ENCODE measurements at regions not wholly inside any gene's neighbourhood (a gene's known extent, or its start where the extent isn't known, plus 50 kb on each side); places are given as distances from the start of the nearest gene placed in this dataset.

DNA sequence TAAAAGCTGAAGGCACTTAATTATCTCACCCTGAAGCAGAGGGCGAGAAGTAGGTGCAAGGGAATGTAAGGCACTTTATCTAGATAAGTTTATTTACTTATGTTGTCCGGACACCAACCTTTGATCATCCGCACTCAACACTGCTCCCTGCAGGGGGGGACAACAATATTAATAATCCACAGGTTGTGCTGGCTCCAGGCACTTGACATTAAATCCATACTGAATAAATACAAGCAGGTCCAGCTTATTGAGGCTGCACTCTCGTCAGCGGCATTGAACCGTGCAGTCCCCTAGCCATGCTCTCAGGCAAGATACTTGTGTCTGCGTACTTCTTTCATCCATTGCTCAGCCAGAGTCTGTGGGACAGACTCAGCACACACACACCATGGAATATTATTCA, 374.5 kb upstream of the NBEA start:
- Mint-ChIP-seq H3K9me3 (no peaks in the 10 kb centered on the region), H3K4me3 (no peak overlapping the region), H3K36me3 (no peaks in the 10 kb centered on the region), H3K27me3 (no peaks in the 10 kb centered on the region), H3K4me1 (no peaks in the 10 kb centered on the region), H3K27ac (no peak overlapping the region)
- no peak for ATAC-seq

DNA sequence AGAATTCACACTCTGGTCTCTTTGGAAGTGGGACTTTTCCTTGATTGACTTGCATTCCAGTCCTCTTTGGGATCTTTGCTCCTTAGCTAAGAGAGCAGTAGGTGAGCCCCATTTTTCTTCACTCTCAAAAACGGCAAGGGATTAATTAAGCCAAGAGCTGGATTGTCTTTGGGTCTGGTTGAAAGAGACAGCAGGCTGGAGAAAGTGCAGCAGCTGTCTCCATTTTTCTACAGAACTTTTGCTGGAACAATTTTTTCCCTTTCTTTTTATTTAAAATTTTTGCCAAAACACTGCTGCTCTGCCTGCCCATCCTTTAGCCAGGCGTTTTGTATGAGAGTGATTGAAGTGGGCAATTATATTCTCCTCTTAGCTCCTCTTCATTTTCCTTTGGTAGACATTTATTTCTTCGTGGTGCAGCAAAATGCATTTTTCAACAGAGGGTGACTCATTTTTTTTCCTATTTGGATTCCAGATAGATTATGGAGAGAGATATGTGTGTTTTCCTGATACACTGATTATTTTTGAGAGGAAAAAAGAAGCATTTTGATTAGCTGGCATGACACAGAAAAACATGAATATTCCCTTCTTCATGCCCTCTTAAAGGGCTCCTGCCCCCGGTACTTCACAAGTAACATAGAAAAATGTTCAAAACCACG, 371.2 kb upstream of the NBEA start:
- Mint-ChIP-seq H3K9me3 (no peaks in the 10 kb centered on the region), H3K36me3 (no peaks in the 10 kb centered on the region), H3K4me3 (no peak overlapping the region), H3K4me1 (no peaks in the 10 kb centered on the region), H3K27me3 (no peaks in the 10 kb centered on the region), H3K27ac (no peak overlapping the region)
- ATAC-seq, result no peak

DNA sequence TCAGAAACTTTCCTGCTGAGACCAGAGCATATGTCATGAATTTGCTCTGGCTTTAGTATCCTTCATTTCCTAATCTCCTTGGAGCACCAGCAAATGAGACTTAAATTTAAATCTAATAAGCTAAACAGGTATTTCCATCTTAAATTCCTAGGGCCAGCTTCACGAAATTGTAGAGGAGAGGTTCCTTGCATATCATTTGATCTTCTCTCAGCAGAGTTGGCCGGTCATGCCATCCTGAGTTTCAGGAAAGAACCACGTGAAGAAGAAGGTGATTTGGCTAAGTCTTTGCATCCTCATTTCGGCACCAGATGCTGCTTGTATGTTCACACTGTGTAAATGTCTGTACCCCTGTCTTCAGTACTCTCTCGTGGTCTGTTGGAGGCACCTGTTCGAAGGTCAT, 370.4 kb upstream of the NBEA start:
- no peaks in the 10 kb centered on the region for H3K36me3 Mint-ChIP-seq

DNA sequence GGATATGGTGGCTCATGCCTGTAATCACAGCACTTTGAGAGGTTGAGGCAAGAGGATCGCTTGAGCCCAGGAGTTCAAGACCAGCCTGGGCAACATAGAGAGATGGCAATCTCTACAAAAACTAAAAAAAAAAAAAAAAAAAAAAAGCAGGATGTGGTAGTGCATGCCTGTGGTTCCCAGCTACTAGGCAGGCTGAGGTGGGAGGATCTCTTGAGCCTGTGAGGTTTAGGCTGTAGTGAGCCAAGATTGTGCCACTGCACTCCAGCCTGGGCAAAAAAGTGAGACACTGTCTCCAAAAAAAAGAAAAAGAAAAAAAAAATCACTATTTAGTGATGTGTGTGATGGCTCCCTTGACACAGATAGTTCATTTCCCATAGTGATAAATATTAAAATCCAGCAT, 365.0 kb upstream of the NBEA start:
- no peak for ATAC-seq
- Mint-ChIP-seq H3K9me3 (no peaks in the 10 kb centered on the region), H3K36me3 (no peaks in the 10 kb centered on the region), H3K27ac (no peak overlapping the region), H3K4me1 (no peaks in the 10 kb centered on the region), H3K4me3 (no peak overlapping the region), H3K27me3 (no peaks in the 10 kb centered on the region)

More for the DNA sequence above, 370.4 kb upstream of the NBEA start:
- Mint-ChIP-seq H3K4me1 (no peaks in the 10 kb centered on the region), H3K4me3 (no peak overlapping the region), H3K27ac (no peak overlapping the region), H3K9me3 (no peaks in the 10 kb centered on the region), H3K27me3 (no peaks in the 10 kb centered on the region)
- no peak for ATAC-seq

DNA sequence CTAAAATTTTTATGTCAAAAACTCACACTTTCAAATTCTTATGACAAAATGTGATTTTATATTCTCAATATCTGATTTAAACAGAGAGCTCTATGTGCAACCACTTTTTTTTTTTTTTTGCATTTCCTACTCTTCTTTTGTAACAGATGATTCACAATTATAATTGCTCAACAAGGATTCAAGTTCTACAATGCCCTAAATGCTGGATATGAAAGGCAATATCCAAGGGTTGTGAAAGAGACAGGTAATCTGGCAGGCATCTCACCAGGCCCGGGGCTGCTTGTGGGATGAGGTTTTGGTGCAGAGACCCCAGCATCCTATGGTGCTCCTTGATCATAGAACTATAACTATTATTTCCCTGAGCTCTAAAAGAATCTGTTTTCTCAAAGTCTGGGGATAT, 363.6 kb upstream of the NBEA start:
- no peak for ATAC-seq

DNA sequence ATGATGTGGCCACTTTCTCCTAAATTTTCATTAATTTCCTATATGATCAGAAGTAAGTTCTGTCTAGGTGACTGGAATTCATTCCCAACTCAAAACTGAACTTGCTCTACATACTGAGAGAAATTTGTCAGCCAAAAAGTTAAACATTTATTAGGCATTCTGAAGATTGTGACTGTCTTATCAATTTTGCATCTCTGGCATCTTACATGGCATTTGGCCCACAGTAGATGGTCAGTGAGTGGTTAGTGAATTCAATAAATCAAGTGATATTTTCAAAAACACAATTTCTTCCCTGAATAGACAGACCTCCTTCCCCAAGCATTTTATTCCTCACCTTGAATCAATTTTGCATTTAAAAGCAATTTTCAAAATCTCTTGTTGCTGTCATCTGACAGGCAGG, 363.2 kb upstream of the NBEA start:
- ATAC-seq, result no peak
- H3K9me3 Mint-ChIP-seq, result no peaks in the 10 kb centered on the region
- H3K27ac Mint-ChIP-seq, result no peak overlapping the region
- H3K4me3 Mint-ChIP-seq, result no peak overlapping the region
- no peaks in the 10 kb centered on the region for H3K27me3 Mint-ChIP-seq
- no peaks in the 10 kb centered on the region for H3K4me1 Mint-ChIP-seq
- H3K36me3 Mint-ChIP-seq, result no peaks in the 10 kb centered on the region

More for the DNA sequence above, 363.6 kb upstream of the NBEA start:
- no peaks in the 10 kb centered on the region for H3K4me1 Mint-ChIP-seq
- no peak overlapping the region for H3K27ac Mint-ChIP-seq
- H3K36me3 Mint-ChIP-seq, result no peaks in the 10 kb centered on the region
- no peaks in the 10 kb centered on the region for H3K27me3 Mint-ChIP-seq
- H3K4me3 Mint-ChIP-seq, result no peak overlapping the region
- no peaks in the 10 kb centered on the region for H3K9me3 Mint-ChIP-seq

GRCh38 chr13:34583181-34583580, 358.9 kb upstream of the NBEA start:
- no peaks in the 10 kb centered on the region for H3K27me3 Mint-ChIP-seq
- ATAC-seq, result no peak
- H3K27ac Mint-ChIP-seq, result no peak overlapping the region
- H3K9me3 Mint-ChIP-seq, result no peaks in the 10 kb centered on the region
- no peaks in the 10 kb centered on the region for H3K4me1 Mint-ChIP-seq
- no peak overlapping the region for H3K4me3 Mint-ChIP-seq
- no peaks in the 10 kb centered on the region for H3K36me3 Mint-ChIP-seq

DNA sequence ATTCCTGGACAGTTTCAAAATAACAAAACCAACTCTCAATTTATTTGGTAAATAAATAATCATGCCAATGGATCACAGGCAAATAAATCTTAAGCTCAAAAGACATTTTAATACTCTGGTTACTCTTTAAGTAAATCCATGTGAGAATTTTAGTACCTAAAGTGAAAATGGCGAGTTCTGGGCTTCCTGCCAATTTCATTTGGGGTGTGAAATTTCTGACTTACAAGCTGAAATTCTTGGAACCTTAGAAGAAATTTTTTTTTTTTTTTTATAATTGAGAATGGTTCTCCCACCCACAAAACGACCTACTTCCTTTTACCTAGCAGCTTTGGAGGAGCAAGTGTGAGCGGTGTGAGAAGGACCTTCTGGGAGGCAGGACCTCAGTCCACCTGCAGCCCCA, 354.5 kb upstream of the NBEA start:
- peaks cover 2% of the 10 kb centered on the region for H3K9me3 Mint-ChIP-seq
- H3K27ac Mint-ChIP-seq, result no peak overlapping the region
- no peak overlapping the region for H3K4me3 Mint-ChIP-seq
- no peaks in the 10 kb centered on the region for H3K36me3 Mint-ChIP-seq
- no peak for ATAC-seq
- no peaks in the 10 kb centered on the region for H3K4me1 Mint-ChIP-seq
- no peaks in the 10 kb centered on the region for H3K27me3 Mint-ChIP-seq

GRCh38 chr13:34588362-34588761, 353.7 kb upstream of the NBEA start:
- Mint-ChIP-seq H3K9me3 (peaks cover 2% of the 10 kb centered on the region), H3K27ac (no peak overlapping the region), H3K36me3 (no peaks in the 10 kb centered on the region), H3K4me1 (no peaks in the 10 kb centered on the region), H3K27me3 (no peaks in the 10 kb centered on the region), H3K4me3 (no peak overlapping the region)
- no peak for ATAC-seq

- no peak for ATAC-seq
- Mint-ChIP-seq H3K4me3 (no peak overlapping the region), H3K27ac (no peak overlapping the region), H3K4me1 (no peaks in the 10 kb centered on the region), H3K36me3 (no peaks in the 10 kb centered on the region), H3K9me3 (peaks cover 3% of the 10 kb centered on the region), H3K27me3 (no peaks in the 10 kb centered on the region)
These were observed 352.5 kb upstream of the NBEA start for GRCh38 chr13:34589581-34589980.

DNA sequence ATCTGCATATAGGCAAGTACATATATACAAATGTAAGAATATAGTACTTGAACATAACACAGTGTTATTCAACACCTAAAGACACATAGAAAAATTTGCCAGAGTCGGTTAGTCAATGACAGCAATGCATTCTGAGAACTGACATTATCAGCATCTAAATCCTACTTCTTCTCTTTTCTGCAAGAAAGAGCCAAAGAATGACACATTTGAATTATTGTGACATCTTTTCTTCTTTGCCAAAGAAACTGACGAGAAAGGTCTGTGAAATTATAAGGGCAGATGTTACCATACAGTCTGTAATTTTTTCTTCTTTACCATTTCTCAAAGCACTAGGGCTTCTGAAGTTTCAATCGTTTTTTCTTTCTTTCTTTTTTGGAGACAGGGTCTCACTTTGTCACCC, 350.9 kb upstream of the NBEA start:
- ATAC-seq, result no peak
- no peak overlapping the region for H3K27ac Mint-ChIP-seq
- no peaks in the 10 kb centered on the region for H3K27me3 Mint-ChIP-seq
- no peaks in the 10 kb centered on the region for H3K36me3 Mint-ChIP-seq
- H3K9me3 Mint-ChIP-seq, result peaks cover 9% of the 10 kb centered on the region
- H3K4me3 Mint-ChIP-seq, result no peak overlapping the region
- H3K4me1 Mint-ChIP-seq, result no peaks in the 10 kb centered on the region

DNA sequence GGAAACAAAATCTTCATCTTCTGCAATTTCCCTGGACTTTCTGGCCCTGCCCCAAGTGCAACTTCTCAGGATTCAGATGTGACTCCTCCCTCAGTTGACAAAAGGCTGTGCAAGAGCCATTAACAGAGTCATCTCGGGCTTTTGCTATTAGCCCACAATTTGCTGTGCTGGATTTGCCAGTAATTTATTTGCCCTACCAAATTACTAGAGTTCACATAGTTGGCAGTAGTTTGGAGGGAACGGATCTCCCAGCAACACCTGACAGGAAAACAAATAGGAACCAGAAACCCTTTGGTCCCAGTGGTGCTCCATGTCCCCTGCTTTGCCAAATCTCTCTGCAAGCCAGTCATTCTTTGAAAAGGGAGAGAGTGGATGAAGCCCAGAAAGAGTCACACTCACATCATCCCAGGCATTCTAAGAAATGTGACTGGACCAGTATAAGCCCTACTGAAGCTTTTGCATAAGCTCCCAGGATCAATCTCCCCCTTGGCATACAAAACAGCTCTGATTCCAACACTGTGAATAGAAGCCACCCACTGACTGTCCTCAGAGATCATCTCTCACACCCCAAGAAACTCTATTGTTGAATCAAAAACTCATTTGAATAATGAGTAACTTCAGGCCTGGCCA, 350.1 kb upstream of the NBEA start:
- Mint-ChIP-seq H3K4me3 (no peak overlapping the region), H3K9me3 (peaks cover 9% of the 10 kb centered on the region), H3K4me1 (no peaks in the 10 kb centered on the region), H3K27me3 (no peaks in the 10 kb centered on the region), H3K27ac (no peak overlapping the region), H3K36me3 (no peaks in the 10 kb centered on the region)
- ATAC-seq, result no peak

GRCh38 chr13:34593658-34594057, 348.4 kb upstream of the NBEA start:
- Mint-ChIP-seq H3K4me1 (no peaks in the 10 kb centered on the region), H3K27me3 (no peaks in the 10 kb centered on the region), H3K9me3 (peaks cover 9% of the 10 kb centered on the region), H3K36me3 (no peaks in the 10 kb centered on the region), H3K4me3 (no peak overlapping the region), H3K27ac (no peak overlapping the region)
- no peak for ATAC-seq

DNA sequence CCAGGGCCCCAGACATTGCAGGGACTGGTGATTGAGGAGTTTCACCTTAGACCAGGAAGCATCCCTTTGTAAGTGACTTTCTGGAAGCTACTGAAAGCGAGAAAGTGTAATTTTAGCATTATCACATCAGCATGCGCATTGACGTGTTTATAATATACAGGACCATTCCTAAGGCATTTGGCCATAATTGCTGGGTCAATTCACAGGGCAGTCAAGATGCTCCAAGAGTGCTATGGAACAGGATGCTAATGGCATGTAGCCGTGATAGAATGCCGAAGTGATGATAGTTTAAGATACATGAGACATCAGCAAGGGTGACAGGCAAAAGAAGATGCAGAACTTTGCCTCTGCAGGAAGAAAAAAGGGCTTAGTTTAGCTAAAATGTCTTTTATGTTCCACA, 347.6 kb upstream of the NBEA start:
- no peak for ATAC-seq
- no peaks in the 10 kb centered on the region for H3K36me3 Mint-ChIP-seq
- H3K4me3 Mint-ChIP-seq, result no peak overlapping the region
- H3K9me3 Mint-ChIP-seq, result peaks cover 9% of the 10 kb centered on the region
- H3K27me3 Mint-ChIP-seq, result no peaks in the 10 kb centered on the region
- H3K4me1 Mint-ChIP-seq, result no peaks in the 10 kb centered on the region
- no peak overlapping the region for H3K27ac Mint-ChIP-seq

DNA sequence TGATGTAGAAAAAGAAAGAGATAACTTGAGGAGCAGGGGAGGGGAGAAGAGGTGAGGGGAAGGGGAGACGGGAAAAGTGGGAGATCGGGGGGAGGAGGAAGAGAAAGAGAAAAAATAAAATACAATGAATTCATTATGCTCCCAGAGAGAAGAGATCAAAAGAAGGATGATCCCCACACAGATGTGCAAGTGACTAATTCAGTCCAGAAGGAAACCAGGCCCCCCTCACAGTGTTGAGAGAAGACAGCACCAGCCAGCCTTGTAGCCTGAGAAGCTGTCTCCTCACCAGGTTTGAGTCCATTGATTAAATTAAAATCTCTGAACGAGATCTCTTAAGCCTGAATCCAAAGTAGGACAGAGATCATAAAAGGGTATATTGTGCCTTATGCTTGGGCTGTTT, 333.7 kb upstream of the NBEA start:
- Mint-ChIP-seq H3K4me3 (no peak overlapping the region), H3K9me3 (peaks cover 6% of the 10 kb centered on the region), H3K4me1 (no peaks in the 10 kb centered on the region), H3K27ac (no peak overlapping the region), H3K36me3 (no peaks in the 10 kb centered on the region), H3K27me3 (no peaks in the 10 kb centered on the region)
- no peak for ATAC-seq

DNA sequence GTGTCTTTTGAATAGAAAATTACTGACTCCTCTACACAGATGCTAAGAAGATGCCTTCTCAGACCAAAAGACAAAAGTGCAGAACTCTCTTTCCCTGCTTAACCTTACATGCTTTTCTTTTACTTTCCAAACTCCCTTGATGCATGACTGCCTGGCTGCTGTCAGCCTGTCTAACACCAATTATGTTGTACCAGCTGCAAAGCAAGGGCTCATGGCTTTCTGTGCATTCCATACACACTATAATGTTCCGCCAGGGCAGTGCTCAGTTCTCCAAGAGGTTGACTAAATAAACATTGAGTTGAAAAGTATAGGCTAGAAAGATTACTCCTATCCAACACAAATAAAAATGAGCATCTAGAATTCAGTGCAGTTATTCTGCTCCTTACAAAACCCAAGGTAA, 330.4 kb upstream of the NBEA start:
- H3K27me3 Mint-ChIP-seq, result no peaks in the 10 kb centered on the region
- H3K4me1 Mint-ChIP-seq, result no peaks in the 10 kb centered on the region
- no peak for ATAC-seq
- H3K9me3 Mint-ChIP-seq, result peaks cover 1% of the 10 kb centered on the region
- no peak overlapping the region for H3K4me3 Mint-ChIP-seq
- no peak overlapping the region for H3K27ac Mint-ChIP-seq
- no peaks in the 10 kb centered on the region for H3K36me3 Mint-ChIP-seq
